GM19372 (cell line): ENCODE measurements at regions not wholly inside any gene's neighbourhood (a gene's known extent, or its start where the extent isn't known, plus 50 kb on each side); places are given as distances from the start of the nearest gene placed in this dataset.
"Not testable (repeated sequence)": the region's sequence is repeated elsewhere in the genome, so short reads cannot be mapped to it uniquely, and the experiment has no call there.

Experiments used
- ATAC-seq: cut with Tn5 transposase; IDR thresholded peaks from one replicate; pipeline ENCODE4 v1.9.1; 2021; ENCODE audit warnings: mild to moderate bottlenecking, low read depth, moderate library complexity; ENCODE audit not compliant: unreplicated experiment

DNA sequence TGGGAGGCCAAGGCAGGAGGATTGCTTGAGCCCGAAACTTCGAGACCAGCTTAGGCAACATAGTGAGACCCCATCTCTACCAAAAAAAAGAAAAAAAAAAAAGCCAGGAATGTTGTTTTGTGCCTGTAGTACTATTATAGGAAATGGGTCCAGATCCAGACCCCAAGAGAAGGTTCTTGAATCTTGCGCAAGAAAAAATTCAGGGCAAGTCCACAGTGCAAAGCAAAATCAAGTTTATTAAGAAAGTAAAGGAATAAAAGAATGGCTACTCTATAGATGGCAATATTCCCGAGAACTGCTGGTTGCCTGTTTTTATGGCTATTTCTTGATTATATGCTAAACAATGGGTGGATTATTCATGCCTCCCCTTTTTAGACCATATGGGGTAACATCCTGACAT lies 51.2 kb upstream of the RDX start:
- ATAC-seq, result no peak

DNA sequence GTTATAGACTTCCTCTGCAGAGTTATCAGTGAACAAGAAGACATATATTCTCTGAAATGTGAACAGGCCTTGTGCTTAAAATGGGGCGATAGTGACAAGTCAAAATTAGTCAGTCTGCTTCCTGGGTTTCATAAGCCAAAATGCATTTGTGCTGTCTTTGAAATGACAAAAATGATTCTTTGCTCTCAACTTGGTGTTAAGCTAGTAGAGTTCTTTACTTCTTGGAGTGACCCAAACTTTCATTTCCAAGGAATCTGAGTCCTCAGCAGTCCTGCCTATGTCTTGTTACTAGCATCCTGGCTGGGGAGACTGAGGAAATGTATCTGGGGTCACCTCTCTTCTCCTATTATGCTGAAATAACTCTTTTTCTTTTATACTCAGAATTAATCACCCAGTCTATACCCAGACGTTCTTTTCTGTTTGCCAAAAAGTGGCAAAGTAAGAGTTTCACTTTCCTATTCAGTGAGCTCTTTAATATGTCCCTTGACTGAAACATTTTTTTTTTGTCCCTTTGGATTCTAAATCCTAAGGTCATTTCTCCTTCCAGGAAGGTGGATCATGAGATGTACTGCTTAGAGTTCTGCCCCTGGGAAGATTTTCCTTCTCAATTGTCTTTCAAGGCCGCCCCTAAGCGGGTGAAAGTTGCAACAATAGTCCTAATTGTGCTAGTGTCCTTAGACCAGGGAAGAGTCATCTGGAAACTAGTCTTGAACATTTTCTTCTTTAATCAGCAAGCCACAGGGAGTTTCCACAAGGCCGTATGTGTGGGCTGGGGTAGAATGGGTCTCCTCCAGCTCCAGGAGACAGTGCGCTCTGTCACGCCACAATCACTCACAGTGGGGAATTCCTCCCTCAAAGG lies 53.0 kb upstream of the RDX start:
- peak; percentile 69 for ATAC-seq

DNA sequence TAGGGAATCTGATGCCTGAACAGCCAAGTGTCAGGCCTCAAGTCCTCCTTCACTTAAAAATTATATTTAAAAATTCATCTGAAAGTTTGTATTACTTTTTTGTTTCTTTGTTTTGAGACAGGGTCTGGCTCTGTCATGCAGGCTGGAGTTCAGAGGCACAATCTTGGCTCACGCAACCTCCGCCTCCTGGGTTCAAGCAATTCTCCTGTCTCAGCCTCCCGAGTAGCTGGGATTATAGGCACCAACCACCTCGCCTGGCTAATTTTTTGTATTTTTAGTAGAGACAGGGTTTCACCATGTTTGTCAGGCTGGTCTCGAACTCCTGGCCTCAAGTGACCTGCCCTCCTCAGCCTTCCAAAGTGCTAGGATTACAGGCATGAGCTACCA lies 53.6 kb upstream of the RDX start:
- not testable (repeated sequence) for ATAC-seq

DNA sequence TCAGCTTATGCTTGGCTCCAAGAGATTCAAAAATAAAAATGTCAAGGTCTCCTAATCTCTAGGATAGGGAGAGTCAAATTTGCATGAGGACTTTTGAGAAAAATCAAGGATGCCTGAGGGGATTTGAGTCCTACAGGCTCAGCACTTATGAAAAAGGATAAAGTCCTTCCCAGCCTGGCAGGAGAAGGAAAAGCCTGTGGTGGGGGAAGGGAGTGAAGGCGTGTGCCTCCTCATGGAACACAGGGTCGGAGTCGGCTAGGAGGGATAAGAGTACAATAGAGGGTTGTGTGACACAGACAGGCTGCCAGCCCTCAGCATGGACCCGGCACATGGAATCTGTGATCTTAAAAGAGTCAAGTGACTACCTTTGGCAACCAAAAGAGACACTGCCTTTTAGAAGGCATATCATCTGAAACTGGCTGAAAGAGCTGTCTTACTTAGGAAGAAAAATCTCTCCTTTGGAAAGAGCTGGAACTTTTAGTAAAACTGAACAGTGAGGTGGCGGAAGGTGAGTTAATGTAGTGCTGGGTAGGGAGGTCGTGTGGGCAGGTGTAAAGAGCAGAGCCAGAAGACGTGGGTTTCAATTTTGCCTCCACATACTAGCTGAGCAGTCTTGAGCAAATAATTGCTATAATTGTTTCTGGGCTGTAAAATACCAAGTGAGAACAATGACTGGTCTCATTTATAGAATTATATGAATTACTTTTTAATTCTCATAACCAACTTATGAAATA lies 58.8 kb upstream of the RDX start:
- no peak for ATAC-seq

DNA sequence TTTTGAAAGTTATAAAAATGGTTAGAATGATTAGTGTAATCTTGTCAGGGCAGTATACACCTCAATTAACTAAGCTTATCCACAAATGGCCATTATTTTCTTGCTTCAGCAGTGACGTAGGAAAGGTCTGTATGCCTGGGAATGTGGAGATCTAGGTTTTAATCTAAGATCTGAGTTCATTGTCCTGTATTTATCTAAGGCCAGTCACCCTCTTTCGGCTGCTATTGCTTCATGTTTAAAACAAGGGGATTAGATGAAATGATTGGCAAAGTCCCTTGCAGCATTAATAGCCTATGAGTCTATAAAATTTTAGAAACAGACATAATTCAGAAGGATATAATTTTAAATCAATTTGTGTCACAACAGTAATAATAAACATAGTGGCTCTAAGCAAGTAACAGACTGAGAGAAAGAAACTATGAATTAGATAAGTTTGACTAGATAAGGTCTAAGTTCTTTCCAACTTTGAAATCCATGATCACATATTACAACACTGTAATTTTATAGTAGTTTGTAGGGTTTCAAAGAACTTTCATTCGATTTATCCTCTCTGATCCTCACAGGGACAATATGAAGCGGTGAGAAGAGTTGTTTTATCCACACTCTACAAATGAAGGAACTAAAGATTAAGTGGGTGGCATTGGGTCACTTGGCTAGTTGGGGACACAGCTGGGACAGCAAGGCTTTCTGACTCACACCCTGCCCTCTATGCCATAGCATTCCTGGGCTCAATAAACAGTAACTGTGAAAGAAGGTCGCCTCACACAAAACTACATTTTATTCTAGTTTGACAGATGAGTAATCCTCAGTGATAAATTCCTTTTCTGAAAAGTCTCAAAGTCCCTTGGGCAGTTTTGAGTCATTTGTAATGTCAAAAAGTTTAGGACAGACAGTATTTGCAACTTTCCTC lies 60.6 kb upstream of the RDX start:
- ATAC-seq, result no peak

DNA sequence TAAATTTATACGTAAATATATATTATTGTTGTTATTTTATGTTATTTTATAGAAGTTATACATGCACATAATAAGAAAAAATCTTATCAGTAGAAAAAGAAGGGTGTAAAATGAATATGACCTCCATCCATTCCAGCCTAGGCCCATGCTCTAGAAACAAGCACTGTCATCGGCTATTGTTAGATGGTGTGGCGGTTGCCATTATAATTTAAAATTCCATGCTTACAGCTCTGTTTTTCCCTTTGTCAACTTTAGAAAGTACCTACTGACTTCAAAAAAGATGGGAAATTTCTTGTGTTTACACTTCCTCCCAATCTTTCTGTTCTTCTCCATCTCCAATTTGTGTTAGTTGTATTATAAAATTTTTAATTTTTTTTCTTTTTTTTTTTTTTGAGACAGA lies 61.9 kb upstream of the RDX start:
- no peak for ATAC-seq

DNA sequence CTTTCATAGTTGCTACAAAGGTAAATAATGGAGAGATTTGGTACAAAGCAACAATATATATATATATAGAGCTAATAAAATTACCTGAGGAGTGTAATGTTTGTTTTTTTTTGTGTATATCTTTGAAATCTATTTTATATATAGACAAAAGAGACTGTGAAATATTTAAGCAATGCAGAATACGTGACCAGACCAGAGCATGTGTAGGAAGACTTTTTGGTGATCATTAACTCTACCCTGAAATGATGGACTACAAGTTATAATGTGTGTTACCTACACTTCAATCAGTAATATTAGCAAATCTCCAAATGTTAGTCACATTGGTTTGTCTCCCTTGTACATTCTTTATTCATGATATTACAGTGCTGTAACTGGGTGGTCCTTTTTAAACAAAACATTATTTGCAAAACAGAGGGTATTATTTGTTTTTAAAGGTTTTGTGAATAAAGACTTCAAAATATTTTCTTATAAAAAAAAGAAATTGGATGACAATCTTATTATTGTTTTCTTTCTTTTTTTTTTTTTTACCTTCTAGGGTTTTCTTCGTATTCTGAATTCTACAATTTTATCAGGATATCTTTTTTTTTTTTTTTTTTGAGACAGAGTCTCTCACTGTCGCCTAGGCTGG lies 64.5 kb upstream of the RDX start:
- ATAC-seq, result not testable (repeated sequence)

DNA sequence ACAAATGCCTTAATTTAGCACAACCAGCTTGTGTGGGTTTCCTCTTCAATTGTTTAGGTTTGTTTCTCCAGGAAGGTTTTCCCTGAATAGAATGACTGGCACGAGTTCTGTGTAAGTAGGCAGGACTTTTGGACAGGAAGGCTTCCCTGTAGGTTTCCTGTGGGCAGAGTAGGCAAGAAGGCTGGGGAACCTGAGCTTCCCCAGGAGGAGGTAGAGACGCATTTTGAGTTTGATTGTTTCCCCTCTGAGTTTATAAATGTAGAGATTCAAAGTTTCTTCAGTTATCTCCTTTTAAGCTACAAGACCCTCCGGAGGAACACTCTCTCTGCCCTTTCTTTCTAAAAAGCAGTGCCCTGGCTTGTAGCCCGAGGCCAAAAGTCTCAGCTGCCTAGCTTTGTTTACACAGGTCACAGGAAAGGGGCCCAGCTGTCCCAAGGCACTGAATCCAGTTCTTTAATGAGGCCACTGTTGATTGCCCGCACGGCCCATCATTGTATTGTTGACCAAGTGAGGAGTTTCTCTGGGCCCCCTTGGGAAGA lies 66.6 kb upstream of the RDX start:
- ATAC-seq, result no peak

DNA sequence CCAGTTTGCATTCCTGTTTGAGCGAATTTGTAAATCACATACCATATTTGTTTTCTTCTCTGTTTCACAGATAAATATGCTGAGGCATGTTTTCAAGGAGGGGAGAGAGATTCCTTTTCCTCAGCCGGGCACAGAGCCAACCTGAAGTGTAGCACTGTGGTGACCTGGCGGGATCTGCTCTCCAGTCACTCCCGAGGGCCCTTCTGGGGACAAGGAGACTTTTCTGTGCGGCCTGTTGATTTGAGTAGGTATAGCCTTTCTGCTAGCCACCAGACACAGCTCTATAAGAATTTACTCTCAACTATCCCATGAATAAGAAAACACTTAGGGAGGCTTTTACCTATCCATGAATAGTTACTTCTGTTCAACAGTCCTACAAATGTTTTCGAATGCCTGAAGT lies 63.5 kb upstream of the FDX1 start:
- no peak for ATAC-seq

DNA sequence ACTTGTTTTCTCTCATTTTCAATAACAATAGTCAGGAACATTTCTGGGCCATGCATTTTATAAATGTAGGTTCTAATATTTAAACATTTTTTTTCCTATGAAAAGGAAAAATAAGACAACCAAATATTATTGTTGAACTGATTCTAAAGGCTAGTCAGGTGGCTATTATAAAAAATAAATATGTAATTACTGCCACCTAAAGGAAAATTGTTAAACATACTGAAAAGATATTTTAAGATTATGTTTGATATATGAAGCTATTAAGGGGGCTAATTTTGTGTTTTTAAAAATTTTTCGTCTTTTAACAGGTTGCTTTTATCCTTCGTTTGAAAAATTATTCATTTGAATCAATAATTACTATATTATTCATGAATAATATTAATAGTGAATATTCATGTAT lies 62.2 kb upstream of the FDX1 start:
- no peak for ATAC-seq

DNA sequence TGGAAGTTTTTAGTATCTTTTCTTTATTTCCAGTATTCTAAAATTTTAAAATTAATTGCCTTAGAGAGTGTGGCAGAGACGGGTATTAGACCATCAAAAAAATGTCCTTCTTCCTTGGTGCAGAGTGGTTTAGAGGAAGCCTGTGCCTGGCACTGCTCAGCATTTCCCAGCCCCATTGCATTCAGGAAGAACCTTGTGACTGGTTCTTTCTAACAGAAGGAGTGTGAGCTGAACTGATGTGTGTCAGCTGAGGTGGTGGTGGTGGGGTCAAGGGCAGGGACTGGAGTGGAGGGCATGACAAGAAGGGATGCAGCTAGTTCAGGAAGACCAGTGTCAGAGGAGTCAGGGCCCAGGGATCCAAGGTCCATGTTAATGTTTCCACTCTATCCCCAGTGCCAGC lies 58.7 kb upstream of the FDX1 start:
- ATAC-seq, result no peak

DNA sequence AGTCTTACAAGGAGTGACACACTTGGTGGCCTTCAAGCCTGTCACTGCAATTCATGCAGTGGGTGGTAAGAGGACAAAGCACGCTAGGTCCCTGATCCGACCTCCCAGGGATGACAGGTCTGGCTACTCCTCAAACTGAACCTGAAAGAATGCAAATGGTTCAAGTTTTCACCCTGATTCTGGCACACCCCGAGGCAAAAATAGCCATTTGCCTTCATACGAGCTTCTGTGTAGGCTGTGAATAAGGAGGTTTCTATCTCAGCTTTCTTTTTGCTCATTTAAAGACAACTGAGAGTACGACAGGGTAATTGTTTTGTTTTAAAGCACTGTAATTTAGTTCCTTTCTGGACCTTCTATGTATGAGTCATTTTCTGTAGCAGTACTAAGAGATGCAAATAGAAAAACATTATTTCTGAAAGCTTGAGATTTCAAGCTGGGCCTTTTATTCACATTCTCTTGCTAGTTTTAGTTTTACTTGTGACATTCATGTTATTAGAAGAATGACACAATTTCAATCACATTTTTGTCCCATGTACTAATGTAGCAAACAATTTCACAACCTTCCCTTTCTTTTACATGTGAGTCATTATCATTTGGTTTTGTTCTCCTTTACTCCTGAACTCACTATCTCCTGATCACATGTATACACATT lies 56.6 kb upstream of the FDX1 start:
- peak; percentile 84 for ATAC-seq

DNA sequence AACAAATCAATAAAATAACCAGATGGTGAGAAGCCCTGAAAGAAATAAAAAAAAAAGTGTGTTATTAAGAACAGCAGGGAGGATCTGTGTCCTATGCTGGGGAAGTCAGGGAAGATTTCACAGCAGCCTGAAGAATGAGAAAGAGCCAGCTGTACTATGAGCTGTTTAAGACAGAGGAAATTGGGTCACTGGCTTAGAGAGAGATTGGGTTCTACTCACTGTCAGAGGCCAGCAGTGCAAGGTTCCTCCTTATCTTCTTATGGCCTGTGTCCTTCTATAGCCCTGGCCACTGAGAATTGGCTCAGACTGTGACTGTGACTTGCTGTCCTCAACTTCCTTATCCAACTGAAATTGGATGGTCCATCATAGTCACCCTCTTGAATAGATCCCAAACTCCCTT lies 54.8 kb upstream of the FDX1 start:
- no peak for ATAC-seq

DNA sequence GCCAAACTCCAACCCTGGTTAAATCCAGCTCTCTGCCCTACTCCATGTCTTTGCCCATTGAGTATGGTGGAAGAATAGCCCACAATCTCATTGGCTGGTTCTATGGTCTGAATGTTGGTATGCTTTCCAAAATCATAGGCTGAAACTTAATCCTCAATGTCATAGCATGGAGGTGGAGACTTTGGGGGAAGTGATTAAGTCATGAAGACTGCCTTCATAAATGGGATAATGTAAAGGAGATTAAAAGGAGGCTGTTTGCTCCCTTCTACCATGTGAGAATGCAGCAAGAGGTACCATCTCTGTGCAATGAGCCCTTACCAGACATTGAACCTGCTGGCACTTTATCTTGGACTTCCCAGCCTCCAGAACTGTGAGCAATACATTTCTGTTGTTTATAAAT lies 54.4 kb upstream of the FDX1 start:
- no peak for ATAC-seq

DNA sequence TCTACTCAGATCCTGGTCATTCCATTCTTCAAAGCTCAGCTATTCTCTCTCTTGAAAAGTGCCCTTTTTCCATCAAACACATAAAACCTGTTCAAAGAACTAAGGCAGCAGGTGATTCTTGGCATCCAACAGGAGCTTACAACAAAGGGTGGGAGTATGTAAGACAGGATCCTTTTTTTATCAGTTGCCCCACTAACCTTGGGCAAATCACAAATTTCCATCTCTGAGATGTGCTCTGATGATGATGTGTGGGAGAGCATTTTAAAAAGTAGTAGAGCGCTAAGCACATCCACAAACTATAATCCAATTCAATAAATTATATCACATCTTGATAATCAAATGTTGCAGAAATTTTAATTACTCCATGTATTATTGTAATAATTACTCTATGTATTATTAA lies 53.7 kb upstream of the FDX1 start:
- ATAC-seq, result no peak

DNA sequence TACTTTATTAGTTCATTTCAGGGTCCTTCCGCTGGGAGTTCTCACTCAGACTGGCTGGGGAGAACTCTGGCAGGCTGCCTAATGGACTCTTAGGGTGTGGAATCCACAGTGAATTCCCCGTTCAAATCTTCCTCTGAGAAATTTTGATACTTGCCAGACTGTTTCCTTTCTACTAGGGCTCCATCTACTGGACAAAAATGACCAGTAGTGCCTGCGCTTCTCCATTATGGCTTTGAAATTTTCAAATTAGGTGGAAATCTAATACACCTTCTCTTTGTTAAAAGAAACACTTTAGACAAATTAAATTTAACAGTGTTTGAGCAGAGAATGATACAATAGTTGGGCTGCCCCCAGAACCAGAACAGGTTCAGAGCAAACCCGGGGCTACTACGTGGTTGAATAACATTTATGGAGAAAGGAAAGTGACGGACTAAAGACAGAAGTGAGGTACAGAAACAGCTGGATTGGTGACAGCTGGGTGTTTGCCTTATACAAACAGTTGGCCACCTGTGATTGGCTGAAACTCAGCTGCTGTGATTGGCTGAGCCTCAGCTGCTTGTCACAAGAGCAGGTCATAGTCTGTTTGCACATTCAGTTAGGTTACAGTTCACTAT lies 52.9 kb upstream of the FDX1 start:
- ATAC-seq, result peak; percentile 39

DNA sequence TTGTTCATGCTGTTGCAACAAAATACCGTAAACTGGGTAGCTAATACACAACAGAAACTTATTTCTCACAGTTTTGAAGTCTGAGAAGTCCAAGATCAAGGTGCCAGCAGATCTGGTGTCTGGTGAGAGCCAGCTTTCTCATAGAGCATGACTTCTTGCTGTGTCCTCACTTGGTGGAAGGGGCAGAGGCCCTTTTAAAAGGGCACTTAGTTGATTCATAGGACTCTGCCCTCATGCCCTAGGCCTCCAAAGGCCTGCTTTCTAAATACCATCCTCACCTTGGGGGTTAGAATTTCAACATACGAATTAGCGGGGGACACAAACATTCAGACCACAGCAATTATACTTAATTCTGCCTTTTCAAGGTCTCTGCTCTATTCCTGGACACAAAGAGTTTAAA lies 52.3 kb upstream of the FDX1 start:
- ATAC-seq, result no peak

DNA sequence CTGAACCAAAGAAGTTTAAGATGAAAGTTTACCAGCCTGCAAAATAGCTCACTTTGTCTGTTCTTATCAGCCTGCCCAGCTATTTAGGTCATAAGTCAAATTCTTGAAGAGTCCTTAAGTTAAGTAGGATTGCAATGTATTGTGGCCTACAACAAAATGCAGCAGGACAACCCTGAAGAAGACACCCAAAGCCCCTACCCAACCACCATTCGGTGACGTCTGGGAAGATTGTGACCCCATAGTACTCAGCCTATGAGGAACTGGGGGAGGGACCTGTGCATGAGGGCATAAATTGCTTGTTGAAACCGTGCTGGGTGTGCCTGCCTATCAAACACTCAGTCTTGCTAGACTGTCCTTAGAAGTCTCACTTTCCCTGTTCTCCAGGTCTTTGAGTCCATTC lies 50.5 kb upstream of the FDX1 start:
- ATAC-seq, result no peak

DNA sequence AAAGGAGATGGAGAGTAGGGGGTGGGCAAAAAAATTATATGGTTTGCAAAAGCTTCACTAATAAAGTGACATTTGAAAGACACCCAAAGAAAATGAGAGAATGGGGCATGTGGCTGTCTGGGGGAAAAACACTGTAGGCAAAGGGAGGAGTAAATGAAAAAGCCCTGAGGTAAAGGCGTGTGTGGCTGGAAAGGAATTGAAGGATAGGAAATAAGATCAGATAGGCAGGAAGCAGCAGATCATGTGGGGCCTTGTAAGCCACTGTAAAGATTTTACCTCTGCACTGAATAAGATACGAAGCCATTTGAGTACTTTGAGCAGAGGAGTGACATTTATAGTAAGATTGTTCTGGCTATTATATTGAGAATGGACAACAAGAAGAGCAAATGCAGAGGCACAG lies 49.8 kb upstream of the FDX1 start:
- ATAC-seq, result no peak
